Activated CD8-positive, alpha-beta memory T cell treated with anti-CD3 and anti-CD28 coated beads for 4 hours (primary cell): ENCODE measurements at regions not wholly inside any gene's neighbourhood (a gene's known extent, or its start where the extent isn't known, plus 50 kb on each side); places are given as distances from the start of the nearest gene placed in this dataset.

Experiments
- DNase-seq, 2 donors: peaks; one replicate each; pipeline ENCODE4 v3.0.0-alpha.2; 2020; ENCODE audit warnings: low read depth in 2 of 2

DNA sequence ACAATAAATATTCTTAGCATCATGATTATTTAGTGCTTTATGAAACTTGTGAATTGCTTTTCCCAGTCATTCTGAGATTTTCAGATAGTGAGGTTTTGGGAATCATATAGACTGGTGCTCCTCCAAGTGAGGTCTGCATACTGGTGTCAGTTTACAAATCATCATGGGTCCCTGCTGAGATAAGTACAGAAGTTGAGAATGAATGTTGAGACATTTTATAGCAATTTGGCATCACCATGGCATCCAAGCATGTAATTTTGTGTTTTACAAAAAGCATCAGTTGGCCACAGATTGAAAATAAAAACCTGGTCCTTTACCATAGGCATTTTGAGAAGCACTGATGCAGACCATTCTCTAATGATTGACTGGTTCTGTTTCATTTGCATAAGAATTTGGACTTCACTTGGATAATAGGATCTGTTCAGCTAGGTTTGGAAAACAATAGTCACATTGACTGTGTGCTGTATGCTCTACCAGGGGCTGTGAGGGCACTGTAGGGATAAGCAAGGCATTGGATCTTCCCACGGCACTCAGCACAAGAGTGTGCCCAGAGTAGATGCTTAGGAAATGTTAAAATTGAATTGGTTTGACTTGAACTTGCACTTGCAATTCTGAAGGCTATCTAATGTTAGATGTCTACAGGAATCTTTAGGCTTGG lies 79.0 kb upstream of the JUN start:
- no peak for DNase-seq

DNA sequence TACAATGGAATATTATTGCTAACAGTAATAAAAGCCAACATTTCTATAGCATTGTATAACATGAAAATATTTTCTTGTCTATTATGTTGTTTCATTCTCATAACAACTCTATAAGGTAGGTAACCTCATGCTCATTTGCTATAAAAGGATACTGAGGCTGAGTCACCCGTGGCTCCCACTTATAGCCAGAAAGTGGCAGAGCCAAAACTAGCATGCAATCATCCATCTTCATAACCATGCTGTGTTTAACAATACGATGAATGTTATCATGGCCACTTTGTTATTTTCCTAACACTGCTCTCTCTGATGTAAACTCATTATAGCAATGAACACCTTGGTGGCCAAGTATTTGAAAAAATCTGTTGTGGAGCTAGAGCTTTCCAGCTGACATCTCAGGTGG lies 80.8 kb upstream of the JUN start:
- DNase-seq, result no peak

DNA sequence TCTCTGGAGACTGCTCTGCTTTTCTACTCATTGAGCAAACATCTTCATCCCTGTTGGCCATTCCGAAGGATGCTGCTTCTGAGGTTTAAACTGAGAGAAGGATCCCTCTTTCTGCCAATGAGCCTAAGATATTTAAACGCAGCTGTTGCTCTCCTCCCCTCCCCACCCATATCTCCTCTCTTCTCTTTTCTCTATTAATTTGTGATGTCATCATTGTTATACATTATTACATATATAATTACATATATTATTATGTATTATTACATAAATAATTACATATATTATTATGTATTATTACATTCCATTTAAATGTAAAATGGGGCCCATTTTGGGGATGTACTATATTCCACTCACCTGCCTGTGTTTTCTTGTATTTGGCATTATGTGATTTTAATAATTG lies 82.7 kb upstream of the JUN start:
- DNase-seq, result no peak

DNA sequence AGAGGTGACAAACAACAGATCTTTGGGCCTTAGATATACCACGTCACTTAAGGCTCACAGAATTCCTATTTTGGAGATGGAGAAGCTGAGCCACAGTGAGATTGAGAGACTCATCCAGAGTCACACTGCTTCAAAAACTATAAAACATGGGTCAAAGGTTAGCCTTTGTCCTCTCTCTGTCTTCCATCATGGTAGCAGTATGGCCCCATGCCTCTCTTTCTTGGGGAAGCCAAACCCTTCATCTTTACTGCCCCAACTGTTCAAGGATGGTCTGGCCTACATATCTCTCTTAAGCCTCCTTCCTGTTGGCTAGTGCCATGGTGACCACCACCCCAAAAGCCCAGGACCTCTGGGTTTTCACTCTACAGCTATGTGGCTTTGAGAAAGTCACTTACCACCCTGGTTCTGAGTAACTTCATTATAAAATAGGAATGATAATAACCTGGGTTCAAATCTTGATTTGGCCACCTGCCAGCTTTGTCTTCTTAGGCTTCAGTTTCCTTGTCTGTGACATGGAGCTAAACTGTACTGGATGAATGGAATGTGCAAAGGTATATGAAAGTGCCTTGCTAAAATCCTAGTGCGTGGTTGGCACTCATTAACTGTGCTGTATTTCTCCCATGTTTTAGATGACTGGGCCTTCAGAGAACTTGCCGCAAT lies 85.9 kb upstream of the JUN start:
- no peak for DNase-seq

DNA sequence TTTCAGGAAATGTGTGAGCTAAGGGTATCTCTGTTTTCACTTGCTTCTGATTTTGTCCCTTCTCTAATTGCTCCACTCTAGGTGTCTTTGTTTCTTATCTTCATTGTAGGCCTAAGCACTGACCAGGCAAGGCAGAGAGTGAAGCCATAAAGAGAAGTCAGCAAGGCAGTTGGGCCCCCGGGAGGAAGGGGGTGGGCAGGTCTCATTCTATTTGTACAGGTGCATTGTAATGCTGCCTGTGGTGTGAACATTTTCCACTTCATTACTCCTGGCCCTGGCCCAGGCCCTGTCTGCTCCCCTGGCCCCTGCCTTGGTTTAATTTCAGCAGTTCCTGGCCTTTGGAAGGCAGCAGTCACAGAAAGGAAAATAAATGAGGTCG lies 86.4 kb upstream of the JUN start:
- DNase-seq, result no peak

DNA sequence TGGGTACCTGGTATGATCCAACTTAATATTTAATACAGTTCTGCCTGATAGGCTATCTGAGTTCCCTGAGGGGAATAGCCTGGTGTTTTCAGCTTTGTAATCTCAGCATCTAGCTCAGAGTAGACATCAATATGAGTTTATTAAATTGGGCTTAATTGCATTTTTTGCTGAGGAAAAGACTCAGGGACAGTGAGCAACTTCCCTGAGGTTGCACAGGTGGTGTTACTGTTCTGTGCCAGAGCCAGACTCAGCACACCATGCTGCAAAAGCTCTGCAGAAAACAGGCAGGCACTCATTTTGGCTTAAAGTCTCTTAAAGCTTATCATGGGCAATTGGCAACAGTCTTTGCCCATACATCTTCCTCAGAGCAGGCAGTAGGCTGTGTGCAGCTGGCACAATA lies 90.5 kb upstream of the JUN start:
- DNase-seq, result no peak

DNA sequence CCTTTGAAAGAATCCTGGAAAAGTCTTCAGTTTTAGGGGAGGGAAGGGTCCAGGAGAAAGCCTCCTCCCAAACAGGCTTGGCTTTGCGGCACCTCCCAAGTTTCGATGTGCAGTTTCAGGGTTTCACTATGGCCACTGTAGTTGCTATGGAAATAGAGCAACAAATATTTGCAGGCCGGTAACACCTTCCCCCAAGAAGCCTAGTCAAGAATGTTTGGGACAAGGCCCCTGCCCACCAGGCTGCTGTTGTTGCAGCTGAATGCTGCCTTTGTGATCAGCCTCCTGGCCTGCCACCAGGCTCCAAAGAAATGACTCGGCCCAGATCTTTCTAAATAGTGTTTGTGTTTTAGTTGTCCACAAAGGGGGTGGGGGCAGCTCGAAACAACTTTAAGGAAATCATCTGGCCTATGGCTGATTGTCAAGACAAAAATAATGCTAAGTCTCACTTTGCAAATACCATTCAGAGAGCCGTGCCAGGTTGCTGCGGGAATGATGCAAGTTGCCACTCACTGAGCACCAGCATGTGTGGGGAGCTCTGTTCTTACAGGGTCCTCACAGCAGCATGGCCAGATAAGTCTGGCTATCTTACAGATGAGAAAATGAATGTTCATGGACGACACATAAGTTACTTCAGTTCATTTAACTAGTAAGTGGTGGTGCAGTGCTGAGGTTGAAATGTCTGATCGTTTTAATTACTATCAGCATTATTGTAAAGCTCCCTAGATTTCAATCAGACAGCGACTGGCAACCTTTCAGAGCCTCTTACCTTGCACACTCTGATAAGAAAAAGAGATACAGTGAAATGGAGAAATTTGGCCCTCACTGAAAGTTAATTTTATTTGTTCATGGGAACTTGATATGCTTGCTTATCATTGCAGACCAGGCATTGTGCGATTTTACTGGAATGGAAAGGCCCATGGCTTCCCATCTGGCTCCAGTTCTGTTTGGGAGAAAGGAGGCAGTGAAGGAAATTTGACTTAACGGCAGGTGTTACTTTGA lies 91.2 kb upstream of the JUN start:
- no peak for DNase-seq

DNA sequence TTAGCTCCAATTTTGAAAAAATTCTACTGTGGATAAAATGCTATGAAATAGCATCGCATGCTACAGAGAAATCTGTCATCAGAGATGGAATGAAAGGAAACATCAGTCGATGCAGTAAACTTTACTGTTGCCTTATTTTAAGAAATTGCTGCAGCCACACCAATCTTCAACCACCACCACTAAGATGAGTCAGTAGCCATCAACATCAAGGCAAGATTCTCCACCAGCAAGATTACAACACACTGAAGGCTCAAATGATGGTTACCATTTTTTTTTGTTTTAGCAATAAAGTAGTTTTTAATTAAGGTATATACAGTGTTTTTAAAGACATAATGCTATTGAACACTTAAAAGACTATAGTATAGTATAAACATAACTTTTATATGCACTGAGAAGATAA lies 95.6 kb upstream of the JUN start:
- DNase-seq, result no peak

DNA sequence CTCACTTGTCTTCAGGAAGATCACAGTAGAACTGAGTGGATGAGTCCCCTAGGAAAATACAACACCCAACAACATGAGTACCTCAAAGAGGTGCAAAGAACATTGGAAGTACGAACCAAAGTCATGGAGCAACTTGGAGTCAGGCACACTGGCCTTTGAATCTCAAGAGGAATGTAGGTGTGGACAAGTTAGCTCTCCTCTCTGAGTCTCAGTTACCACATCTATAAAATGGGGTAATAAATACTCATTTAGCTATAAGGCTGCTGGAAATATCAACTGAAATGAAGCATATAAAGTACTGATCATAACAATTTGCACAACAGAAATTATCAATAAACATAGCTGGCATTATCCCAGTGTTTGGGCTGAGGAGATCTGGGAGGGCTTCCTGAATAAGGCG lies 96.7 kb upstream of the JUN start:
- no peak for DNase-seq

DNA sequence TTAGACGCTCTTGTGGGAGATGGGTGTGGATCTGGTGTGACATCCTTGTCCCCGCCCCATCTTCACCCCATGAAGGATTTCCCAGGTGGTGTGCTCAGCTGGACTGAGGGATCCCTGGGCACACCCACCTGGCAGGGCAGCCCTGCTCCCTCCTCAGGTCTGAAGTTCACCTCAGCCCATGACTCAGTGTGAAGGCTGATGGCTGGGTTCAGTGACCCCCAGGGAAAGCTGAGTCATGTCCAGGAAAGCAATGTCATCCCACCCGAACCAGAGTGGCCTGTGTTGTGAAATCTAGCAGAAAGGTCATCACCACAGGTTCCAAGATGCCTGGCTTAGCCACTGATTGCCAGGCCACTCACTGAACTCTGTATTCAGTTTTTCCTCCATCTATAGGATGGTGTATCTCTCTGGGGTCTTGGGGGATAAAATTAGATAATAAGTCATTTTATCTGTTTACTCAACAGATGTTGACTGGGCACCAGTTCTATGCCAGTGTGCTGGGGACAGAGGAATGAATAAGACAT lies 97.7 kb upstream of the JUN start:
- no peak for DNase-seq

DNA sequence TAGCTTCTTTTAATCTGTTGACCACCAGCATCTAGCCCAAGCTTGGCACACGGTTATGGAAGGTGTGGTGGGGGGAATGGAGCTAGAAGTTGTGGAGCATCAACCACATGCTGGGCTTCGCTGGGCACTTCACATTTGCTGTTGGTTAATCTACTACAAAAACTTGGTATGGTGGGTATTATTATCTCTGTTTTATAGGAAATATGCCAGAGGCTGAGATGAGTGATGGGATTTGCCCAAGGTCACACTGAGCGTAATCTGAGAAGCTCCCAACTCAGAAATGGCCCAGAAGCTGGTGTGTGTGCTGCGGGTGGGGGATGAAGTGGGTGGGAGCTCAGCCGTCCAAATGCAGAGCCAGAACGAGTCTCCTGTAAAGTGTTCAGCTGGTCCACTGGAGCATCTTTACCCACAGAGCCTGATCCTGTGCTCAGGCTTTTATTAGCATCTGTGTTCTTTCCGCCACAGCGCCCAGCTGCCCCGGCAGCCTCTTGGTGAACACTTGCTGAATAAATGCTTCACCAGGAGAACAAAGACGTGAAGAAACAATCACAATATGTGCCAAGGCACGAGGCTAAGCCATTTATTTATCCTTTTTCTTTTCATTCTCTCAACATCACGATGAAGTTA lies 98.6 kb upstream of the JUN start:
- no peak for DNase-seq

DNA sequence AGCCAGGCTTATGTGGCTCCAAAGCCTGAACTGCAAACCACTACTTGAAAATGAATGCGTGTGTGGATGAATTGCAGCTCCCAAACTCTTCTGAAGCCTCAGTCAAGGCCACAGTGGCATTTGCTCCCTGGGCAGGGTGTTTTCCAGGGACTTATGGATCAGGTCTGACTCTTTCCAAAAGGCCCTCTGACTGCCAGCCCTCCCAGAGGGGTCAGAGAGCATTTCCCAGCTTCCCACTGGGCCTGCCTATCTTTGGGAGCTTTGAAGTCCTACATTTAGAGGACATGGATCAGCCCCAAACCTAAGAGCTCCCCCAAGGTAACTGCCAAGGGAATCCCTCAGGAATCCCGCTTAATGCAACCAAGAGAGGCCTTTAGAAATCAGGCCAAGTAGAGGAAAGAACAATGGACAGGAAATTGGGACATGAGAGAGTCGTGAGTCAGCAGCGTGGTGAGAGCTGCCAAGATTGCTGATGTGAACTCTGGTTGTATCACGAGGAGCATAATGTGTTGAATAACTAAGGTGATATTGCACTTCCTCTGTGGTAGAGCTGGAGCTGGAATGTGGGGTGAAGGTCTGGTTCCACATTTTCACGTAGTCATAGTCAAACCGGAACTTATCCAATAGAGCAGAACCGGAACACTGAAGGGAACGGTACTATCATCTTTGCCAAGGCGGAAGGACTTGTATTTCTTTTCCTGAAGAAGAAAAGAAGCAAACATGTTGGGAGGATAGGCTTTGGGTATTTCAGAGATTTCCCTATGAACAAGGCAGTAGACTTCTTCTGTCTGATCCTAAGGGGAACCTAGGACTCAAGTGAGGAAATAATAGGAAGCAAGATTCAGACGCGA lies 99.4 kb upstream of the JUN start:
- DNase-seq, result no peak

DNA sequence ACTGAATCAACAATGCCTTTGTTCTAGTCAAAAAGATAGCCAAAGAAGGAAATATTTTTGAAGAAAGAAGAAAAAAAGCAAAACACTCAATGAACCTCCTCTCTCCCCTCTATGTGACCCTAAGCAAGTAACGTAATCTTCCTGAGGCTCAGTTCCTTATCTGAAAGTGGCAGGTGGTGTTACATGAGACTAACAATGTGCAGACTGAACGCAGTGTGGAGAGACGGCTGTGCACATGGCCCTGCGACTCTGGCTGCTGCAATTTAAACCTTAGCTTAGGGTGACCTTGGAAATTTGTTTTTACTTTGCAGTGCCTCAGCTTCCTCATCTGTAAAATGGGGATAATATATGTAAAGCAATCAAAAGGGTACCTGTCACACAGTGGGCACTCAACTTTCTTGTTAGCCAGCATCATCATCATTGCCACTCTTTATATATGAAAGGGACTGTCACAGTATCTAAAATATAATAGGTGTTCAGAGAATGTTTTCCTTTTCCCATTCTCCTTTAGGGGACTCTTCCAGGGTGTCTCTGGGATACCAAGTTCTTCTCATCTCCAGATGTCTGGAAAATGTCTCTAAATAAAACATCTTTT lies 100.1 kb upstream of the JUN start:
- DNase-seq, result no peak

DNA sequence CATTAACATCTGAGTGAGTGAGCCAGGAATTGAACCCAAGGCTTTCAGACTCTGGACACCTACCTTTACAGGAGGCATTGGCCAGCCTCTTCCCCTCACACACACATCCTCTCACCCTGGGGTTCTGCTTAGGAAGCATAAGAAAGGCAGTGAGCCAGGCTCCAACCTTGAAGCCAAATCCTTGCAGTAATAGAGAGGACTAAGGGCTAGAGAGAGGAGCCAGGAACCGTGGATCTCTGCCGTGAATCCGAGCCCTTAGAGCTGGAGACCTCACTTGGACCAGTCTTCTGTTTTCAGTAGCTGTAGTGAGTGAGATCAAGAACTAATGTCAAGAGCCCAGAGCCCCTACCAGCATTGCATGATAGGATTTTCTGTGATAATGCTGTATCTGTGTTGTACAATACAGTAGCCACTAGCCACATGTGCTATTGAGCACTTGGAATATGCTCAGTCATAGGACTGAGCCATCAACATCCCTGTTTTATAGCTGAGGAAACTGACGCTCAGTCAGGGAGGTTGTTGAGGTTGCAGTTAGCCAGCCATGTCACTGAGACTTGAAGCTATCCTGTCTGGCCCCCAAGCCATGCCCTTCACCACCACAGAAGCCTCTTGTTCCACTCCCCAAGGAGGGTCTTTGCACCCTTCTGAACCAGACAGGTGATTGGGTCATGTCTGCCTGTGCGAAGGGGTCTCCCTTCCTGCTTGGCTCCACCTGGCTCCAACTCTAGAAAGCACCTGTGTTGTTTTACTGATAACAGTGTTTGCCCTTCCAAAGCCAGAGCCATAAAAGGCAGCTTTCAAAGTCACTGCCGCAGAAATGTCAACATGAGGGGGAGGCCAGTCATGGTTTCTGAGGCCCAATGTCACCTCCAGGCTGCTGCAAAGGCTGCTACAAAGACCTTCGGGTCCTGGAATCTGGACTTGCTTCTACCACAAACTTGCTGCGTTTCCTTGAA lies 101.1 kb upstream of the JUN start:
- no peak for DNase-seq

DNA sequence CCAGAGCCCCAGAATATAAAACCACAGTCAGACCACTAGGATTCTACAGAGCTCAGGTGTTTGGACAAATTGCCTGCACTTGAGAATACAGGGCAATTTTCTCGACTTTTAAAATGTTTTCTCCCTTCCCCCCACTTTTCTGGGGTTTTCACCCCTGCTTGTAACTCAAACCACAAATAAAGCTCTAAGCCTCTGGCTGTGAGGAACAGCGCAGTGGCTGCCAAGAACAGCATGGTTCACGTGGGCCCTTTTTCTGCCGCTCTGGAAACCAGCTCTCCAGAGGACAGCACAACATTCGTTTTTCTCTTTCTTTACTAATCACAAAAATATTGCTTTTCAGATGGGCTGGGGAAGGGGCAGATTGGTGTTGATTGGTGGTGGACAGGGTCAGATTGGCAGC lies 102.2 kb upstream of the JUN start:
- peak in 1 of 2 donors; percentile 13 for DNase-seq

DNA sequence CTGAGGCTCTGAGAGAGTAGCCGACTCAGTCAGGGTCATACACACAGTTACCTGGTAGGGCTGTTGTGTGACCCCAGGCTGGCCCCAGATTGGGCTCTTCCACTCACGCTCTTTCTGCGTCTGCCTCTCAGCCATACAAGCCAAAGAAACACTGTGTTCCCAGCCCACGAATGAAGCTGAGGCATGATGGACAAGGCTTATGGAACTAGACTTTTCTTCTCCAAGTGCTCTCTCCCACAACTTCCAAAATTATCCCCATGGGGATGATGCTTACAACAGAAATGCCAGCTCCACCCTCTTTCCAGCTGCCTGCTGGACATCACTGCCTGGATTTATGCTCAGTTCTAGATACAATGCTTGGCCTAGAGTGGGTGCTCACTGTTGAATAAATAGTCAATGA lies 102.8 kb upstream of the JUN start:
- no peak for DNase-seq

DNA sequence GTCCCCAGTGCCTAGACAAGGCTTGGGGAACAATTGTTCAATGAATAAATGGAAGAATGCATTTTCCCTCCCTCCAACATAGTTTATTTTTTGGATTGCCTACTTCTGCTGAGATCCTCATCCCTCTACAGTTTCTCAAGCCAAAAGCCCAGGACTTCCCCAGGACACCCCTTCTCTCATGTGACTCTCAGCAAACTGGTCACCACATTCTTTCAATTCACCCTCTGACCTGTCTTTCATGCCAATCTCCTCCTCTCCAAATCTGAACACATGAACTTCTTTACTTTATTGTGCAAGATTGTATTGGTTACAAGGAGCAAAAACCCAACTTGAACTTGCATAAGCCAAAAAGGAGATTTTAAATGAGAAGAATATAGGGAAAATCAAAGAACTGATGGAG lies 103.2 kb upstream of the JUN start:
- no peak for DNase-seq

DNA sequence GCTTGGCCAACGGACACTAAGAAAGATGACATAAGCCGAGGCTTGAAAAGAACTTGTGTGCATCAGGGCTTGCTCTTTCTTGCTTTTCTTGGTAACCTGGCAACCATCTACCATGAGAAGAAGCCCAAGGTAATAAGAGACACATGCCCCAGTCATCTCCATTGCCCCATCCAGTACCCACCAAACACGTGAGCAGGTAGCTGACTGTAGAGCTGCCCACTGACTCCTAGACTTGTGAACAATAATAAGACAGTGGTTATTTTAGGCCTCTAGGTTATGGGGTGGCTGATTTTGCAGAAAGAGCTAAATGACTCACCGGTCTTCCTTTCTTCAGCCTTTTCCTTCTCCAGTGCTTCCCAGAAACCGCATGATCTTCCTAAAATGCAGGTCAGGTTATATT lies 105.0 kb upstream of the JUN start:
- DNase-seq, result no peak

DNA sequence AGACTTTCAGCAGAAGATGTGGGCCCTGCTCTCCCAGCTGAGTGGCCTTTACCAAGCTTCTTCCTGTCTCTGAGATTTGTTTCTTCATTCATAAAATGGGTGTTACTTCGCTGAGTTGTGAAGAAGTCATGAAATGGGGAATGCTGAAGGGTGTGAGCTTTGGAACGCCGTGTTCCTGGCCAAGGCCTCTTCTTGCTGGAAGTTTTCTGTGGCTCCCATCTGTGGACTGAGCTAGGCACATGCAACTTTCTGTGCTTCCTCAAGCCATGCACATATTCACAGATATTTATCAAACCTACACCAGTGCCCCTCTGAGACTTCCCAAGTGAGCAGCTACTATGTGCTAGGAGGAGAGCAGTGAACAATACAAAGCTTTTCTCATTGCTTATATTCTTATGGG lies 106.3 kb upstream of the JUN start:
- DNase-seq, result no peak

DNA sequence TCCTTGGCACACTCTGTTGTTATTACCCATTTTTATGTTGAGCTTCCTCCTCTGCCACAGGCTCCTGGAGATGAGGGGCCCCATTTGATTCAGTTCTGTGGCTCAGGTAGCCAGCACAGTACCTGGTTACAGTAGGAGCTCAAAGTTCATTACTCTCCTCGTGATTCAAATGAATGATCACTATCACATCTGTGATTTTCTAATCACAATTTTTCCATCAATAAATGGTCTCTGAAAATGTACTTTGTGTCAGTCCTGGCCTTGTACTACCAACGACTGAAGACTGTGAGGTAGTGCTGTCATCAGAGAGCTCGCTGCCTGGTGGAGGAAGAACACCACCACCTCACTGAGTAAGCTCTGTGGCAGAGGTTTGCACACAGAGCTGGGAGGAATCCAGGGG lies 106.8 kb upstream of the JUN start:
- DNase-seq, result no peak
